Colonic mucosa (tissue), 4 donors: ENCODE measurements at regions not wholly inside any gene's neighbourhood (a gene's known extent, or its start where the extent isn't known, plus 50 kb on each side); places are given as distances from the start of the nearest gene placed in this dataset.

Source experiments
- DNase-seq: peaks from one replicate; pipeline ENCODE4 v3.0.0-alpha.2; 2020
- H3K27ac ChIP-seq: fragments of 200-600 bp; one replicate; pipeline ENCODE4 v1.8.0; 2021
- H3K27me3 ChIP-seq: fragments of 200-600 bp; one replicate; pipeline ENCODE4 v1.8.0; 2021
- H3K36me3 ChIP-seq: fragments of 200-600 bp; one replicate; pipeline ENCODE4 v1.8.0; 2021
- H3K4me1 ChIP-seq: fragments of 200-600 bp; one replicate; pipeline ENCODE4 v1.8.0; 2021; ENCODE audit warnings: mild to moderate bottlenecking
- H3K4me3 ChIP-seq: fragments of 200-600 bp; one replicate; pipeline ENCODE4 v1.8.0; 2021
- H3K9ac ChIP-seq, 2 donors: one replicate each; pipeline ENCODE4 v1.7.0; 2013; ENCODE audit warnings: control low read depth in 2 of 2, low read depth in 2 of 2, low read length in 2 of 2
- H3K9me3 ChIP-seq: fragments of 200-600 bp; one replicate; pipeline ENCODE4 v1.8.0; 2021
- CTCF ChIP-seq: fragments of 200-600 bp; IDR thresholded peaks from one replicate; pipeline ENCODE4 v1.8.0; 2022; ENCODE audit warnings: antibody characterized with exemption, mild to moderate bottlenecking
- intact Hi-C: fragments of 100-400 bp; cut with DNase I; formaldehyde crosslinking; loops from one replicate; pipeline ENCODE4 v1.14.1; 2022
- donor health status: healthy.
- donor health status: DM: no; HTN: no; CAD: no.
- donor health status: DM: no; HTN: no; CAD: no.

GRCh38 chr4:11097725-11098124, 331.0 kb downstream of the HS3ST1 start:
- no peak for TF ChIP-seq CTCF
- H3K9me3 ChIP-seq, result no peaks in the 10 kb centered on the region
- no peak for DNase-seq
- H3K4me3 ChIP-seq, result no peak overlapping the region
- H3K27ac ChIP-seq, result no peak overlapping the region
- no peaks in the 10 kb centered on the region for H3K4me1 ChIP-seq
- intact Hi-C loops, result no loop called here
- no peaks in the 10 kb centered on the region for H3K27me3 ChIP-seq
- no peaks in the 10 kb centered on the region for H3K36me3 ChIP-seq
- H3K9ac ChIP-seq, result no peak overlapping the region

- Histone ChIP-seq H3K4me1 (no peaks in the 10 kb centered on the region), H3K9me3 (no peaks in the 10 kb centered on the region), H3K36me3 (no peaks in the 10 kb centered on the region), H3K27ac (no peak overlapping the region), H3K27me3 (no peaks in the 10 kb centered on the region), H3K4me3 (no peak overlapping the region), H3K9ac (no peak overlapping the region)
- no peak for DNase-seq
- intact Hi-C loops, result no loop called here
- no peak for TF ChIP-seq CTCF
Observed at GRCh38 chr4:11081006-11081405, 347.7 kb downstream of the HS3ST1 start.

DNA sequence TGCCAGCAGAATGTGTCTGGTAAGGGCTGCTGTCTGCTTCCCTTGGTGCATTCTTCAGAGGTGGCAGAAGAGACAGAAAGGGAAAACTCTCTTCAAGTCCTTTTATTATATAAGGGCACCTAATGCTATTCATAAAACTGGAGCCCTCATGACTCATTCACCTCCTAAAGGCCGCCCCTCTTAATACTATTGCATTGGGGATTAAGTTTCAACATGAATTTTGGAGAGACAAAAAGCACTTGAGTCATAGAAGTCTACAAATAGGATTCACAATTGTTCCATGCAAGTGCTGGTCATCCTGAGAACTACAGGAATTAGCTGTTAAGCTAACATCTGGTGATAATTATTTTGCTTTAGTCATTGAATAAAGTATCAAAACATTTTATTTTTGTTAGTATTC, 349.5 kb downstream of the HS3ST1 start:
- DNase-seq, result no peak
- H3K4me1 ChIP-seq, result no peaks in the 10 kb centered on the region
- H3K9me3 ChIP-seq, result no peaks in the 10 kb centered on the region
- no peaks in the 10 kb centered on the region for H3K36me3 ChIP-seq
- H3K4me3 ChIP-seq, result no peak overlapping the region
- TF ChIP-seq CTCF, result no peak
- no peak overlapping the region for H3K27ac ChIP-seq
- H3K9ac ChIP-seq, result no peak overlapping the region
- intact Hi-C loops, result no loop called here
- H3K27me3 ChIP-seq, result no peaks in the 10 kb centered on the region

DNA sequence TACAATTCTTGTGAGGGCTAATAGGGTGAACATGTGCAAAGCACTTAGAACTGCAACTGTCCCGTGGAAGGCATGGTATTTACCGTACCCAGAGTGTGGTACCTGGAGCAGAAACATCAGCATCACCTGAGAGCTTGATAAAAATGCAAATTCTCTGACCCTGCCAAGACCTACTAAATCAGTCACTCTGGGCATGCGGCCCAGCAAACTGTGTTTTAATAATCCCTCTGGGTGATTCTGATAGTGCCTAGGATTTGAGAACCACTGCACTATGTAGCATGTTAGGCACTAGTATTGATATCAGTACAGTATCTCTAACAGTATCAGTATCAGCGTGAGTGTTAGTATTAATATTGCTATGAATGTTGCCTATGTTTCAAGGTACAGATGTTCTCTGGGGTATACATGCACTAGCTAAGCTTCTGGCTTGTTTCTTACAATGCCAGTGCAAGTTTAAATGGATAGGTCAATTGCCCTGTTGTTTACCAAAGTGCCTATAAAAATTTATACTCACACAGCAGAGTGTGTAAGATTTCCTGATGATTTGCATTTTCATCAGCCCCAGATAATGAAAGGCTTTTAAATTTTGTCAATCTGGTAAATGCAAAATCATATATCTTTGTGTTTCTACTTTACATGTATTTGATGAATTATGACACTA, 354.0 kb downstream of the HS3ST1 start:
- TF ChIP-seq CTCF, result no peak
- no peak overlapping the region for H3K9ac ChIP-seq
- H3K27ac ChIP-seq, result no peak overlapping the region
- no peaks in the 10 kb centered on the region for H3K9me3 ChIP-seq
- DNase-seq, result no peak
- intact Hi-C loops, result no loop called here
- no peaks in the 10 kb centered on the region for H3K4me1 ChIP-seq
- no peaks in the 10 kb centered on the region for H3K36me3 ChIP-seq
- H3K27me3 ChIP-seq, result no peaks in the 10 kb centered on the region
- H3K4me3 ChIP-seq, result no peak overlapping the region

- Histone ChIP-seq H3K36me3 (no peaks in the 10 kb centered on the region), H3K9me3 (no peaks in the 10 kb centered on the region), H3K4me1 (no peaks in the 10 kb centered on the region), H3K9ac (no peak overlapping the region), H3K4me3 (no peak overlapping the region), H3K27ac (no peak overlapping the region), H3K27me3 (no peaks in the 10 kb centered on the region)
- intact Hi-C loops, result no loop called here
- TF ChIP-seq CTCF, result no peak
- peak; percentile 42 for DNase-seq
Observed at GRCh38 chr4:11073621-11074051, 355.1 kb downstream of the HS3ST1 start.
